ENCODE measurements at regions not wholly inside any gene's neighbourhood (a gene's known extent, or its start where the extent isn't known, plus 50 kb on each side); places are given as distances from the start of the nearest gene placed in this dataset.

DNA sequence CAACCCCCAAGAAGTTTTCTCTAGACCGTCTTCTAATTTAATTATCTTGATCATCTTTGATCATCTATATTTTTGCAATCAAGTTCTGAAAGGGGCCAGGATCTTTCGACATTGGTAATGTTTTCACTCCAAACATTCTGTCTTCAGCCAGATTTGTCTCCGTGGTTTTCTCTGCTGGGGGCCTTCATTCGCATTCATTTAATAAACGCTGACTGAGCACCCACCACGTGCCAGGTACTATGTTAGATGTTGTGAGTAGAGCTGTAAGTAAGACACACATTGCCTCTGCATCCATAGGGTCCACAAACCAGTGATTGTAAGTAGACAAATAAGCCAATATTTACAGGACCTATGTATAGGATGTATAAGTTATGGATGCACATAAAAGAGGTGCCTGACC lies 134.5 kb upstream of the MROH9 start:
- no peak overlapping the region for H3K27ac ChIP-seq (ENCODE audit: extremely low read depth, low read depth, low read length)

DNA sequence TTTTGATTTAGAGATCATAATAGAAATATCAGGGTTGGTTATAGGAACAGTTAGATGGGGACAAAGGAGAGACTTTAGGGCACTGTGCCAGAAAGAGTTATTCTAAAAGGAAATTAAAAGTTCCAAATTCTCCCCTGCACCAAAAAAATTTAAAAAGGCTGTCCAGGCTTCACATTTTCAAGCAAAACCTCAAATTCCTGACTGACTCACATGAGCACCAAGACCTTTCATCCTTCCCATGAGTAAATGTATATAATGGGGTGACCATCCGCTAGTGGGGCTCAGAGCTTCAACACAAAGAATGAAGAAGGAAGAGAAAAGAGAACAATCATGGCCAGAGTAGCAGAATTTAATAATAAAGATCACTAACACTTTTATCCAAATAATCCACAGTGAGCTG lies 131.6 kb upstream of the MROH9 start:
- no peak for TF ChIP-seq ZNF555 (tag by site-specific recombination; conservative IDR thresholded peaks at IDR 0.05)
- Histone ChIP-seq H3K27ac (ENCODE audit: extremely low read depth, low read depth, low read length) (no peak overlapping the region), H3K36me3 (ENCODE audit: control insufficient read depth in 2 of 2, insufficient read depth in 1 of 2, low read length in 2 of 2) (no peaks in the 10 kb centered on the region), H3K9me3 (ENCODE audit: control insufficient read depth, insufficient read depth, low read depth, low read length) (no peaks in the 10 kb centered on the region), H3K4me3 (ENCODE audit: low read depth, low read length) (no peak overlapping the region), H3K4me1 (ENCODE audit: control insufficient read depth, insufficient read depth, low read length) (no peaks in the 10 kb centered on the region)
- ChIA-PET POLR2A (no interaction called here), CTCF (no interaction called here)

More for the DNA sequence above, 134.5 kb upstream of the MROH9 start:
- Histone ChIP-seq H3K36me3 (ENCODE audit: control insufficient read depth in 2 of 2, insufficient read depth in 1 of 2, low read length in 2 of 2) (no peaks in the 10 kb centered on the region), H3K9me3 (ENCODE audit: control insufficient read depth, insufficient read depth, low read depth, low read length) (no peaks in the 10 kb centered on the region), H3K4me1 (ENCODE audit: control insufficient read depth, insufficient read depth, low read length) (no peaks in the 10 kb centered on the region), H3K4me3 (ENCODE audit: low read depth, low read length) (no peak overlapping the region)
- POLR2A ChIA-PET, result no interaction called here
- CTCF ChIA-PET, result no interaction called here
- TF ChIP-seq, protein P1, sequence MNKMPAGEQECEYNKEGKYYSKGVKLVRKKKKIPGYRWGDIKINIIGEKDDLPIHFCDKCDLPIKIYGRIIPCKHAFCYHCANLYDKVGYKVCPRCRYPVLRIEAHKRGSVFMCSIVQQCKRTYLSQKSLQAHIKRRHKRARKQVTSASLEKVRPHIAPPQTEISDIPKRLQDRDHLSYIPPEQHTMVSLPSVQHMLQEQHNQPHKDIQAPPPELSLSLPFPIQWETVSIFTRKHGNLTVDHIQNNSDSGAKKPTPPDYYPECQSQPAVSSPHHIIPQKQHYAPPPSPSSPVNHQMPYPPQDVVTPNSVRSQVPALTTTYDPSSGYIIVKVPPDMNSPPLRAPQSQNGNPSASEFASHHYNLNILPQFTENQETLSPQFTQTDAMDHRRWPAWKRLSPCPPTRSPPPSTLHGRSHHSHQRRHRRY (tag by site-specific recombination; IDR thresholded peaks at IDR 0.05), result no peak
- TF ChIP-seq, protein P2, sequence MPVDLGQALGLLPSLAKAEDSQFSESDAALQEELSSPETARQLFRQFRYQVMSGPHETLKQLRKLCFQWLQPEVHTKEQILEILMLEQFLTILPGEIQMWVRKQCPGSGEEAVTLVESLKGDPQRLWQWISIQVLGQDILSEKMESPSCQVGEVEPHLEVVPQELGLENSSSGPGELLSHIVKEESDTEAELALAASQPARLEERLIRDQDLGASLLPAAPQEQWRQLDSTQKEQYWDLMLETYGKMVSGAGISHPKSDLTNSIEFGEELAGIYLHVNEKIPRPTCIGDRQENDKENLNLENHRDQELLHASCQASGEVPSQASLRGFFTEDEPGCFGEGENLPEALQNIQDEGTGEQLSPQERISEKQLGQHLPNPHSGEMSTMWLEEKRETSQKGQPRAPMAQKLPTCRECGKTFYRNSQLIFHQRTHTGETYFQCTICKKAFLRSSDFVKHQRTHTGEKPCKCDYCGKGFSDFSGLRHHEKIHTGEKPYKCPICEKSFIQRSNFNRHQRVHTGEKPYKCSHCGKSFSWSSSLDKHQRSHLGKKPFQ (tag by site-specific recombination; IDR thresholded peaks at IDR 0.05), result no peak
- TF ChIP-seq ZNF792 (tag by site-specific recombination; IDR thresholded peaks at IDR 0.05) (no peak), ZNF366 (tag by site-specific recombination; conservative IDR thresholded peaks at IDR 0.05) (no peak), ZNF248 (tag by site-specific recombination; IDR thresholded peaks at IDR 0.05) (no peak), ZNF530 (tag by site-specific recombination; IDR thresholded peaks at IDR 0.05; ENCODE audit: low read depth) (no peak), ZNF621 (tag by site-specific recombination; IDR thresholded peaks at IDR 0.05) (no peak), ZBTB17 (tag by site-specific recombination; IDR thresholded peaks at IDR 0.05) (no peak), ZNF391 (tag by site-specific recombination; IDR thresholded peaks at IDR 0.05; ENCODE audit: borderline replicate concordance, low read depth) (no peak), ZNF221 (tag by site-specific recombination; IDR thresholded peaks at IDR 0.05; ENCODE audit: borderline replicate concordance) (no peak), YY2 (tag by site-specific recombination; IDR thresholded peaks at IDR 0.05) (no peak), ZNF155 (tag by site-specific recombination; IDR thresholded peaks at IDR 0.05) (no peak)
- TF ChIP-seq, protein P3, sequence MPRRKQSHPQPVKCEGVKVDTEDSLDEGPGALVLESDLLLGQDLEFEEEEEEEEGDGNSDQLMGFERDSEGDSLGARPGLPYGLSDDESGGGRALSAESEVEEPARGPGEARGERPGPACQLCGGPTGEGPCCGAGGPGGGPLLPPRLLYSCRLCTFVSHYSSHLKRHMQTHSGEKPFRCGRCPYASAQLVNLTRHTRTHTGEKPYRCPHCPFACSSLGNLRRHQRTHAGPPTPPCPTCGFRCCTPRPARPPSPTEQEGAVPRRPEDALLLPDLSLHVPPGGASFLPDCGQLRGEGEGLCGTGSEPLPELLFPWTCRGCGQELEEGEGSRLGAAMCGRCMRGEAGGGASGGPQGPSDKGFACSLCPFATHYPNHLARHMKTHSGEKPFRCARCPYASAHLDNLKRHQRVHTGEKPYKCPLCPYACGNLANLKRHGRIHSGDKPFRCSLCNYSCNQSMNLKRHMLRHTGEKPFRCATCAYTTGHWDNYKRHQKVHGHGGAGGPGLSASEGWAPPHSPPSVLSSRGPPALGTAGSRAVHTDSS (tag by site-specific recombination; IDR thresholded peaks at IDR 0.05), result no peak
- TF ChIP-seq, protein P4, sequence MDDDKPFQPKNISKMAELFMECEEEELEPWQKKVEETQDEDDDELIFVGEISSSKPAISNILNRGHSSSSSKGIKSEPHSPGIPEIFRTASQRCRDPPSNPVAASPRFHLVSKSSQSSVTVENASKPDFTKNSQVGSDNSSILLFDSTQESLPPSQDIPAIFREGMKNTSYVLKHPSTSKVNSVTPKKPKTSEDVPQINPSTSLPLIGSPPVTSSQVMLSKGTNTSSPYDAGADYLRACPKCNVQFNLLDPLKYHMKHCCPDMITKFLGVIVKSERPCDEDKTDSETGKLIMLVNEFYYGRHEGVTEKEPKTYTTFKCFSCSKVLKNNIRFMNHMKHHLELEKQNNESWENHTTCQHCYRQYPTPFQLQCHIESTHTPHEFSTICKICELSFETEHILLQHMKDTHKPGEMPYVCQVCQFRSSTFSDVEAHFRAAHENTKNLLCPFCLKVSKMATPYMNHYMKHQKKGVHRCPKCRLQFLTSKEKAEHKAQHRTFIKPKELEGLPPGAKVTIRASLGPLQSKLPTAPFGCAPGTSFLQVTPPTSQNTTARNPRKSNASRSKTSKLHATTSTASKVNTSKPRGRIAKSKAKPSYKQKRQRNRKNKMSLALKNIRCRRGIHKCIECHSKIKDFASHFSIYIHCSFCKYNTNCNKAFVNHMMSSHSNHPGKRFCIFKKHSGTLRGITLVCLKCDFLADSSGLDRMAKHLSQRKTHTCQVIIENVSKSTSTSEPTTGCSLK (tag by site-specific recombination; IDR thresholded peaks at IDR 0.05), result no peak
- TF ChIP-seq, protein P5, sequence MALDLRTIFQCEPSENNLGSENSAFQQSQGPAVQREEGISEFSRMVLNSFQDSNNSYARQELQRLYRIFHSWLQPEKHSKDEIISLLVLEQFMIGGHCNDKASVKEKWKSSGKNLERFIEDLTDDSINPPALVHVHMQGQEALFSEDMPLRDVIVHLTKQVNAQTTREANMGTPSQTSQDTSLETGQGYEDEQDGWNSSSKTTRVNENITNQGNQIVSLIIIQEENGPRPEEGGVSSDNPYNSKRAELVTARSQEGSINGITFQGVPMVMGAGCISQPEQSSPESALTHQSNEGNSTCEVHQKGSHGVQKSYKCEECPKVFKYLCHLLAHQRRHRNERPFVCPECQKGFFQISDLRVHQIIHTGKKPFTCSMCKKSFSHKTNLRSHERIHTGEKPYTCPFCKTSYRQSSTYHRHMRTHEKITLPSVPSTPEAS (tag by site-specific recombination; IDR thresholded peaks at IDR 0.05), result no peak

Measured in HEK293 (cell line).